ENCODE measurements at regions not wholly inside any gene's neighbourhood (a gene's known extent, or its start where the extent isn't known, plus 50 kb on each side); places are given as distances from the start of the nearest gene placed in this dataset.

- Mint-ChIP-seq H3K4me1 (peaks cover 33% of the 10 kb centered on the region), H3K4me3 (no peak overlapping the region), H3K9me3 (no peaks in the 10 kb centered on the region), H3K27ac (no peak overlapping the region), H3K36me3 (ENCODE audit: low read depth) (no peaks in the 10 kb centered on the region), H3K27me3 (ENCODE audit: low read depth, poor library complexity) (peaks cover 13% of the 10 kb centered on the region)
- no peak for DNase-seq
- no peak for TF ChIP-seq CTCF (IDR thresholded peaks at IDR 0.05)
Measured at GRCh38 chr5:134464988-134465815, 53.5 kb upstream of the CDKN2AIPNL start.

DNA sequence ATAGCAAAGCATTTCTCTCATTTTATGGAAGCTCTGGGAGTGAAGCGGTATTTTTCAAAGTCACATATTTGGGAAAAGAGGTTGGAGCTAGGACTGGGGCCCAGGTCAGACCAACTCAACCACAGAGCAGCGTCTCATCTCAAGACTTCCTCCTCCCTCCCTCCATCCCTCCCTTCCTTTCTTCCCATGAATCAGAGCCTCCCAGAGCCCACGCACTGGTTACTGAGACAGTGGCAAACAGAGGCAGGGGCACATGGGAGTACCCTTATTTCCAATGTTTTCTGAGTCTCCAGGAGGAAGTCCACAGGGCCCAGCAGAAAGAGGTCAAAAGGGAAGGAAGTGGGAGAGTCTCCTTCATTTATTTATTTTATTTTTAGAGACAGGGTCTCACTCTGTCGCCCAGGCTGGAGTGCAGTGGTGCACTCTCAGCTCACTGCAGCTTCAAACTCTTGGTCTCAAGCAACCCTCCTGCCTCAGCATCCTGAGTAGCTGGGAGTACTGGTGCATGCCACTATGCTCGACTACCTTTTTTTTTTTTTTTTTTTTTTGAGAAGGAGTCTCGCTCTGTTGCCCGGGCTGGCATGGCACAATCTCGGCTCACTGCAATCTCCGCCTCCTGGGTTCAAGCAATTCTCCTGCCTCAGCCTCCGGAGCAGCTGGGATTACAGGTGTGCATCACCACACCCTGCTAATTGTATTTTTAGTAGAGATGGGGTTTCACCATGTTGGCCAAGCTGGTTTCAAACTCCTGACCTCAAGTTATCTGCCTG, 52.5 kb upstream of the CDKN2AIPNL start:
- Mint-ChIP-seq H3K27ac (no peak overlapping the region), H3K4me3 (no peak overlapping the region), H3K36me3 (ENCODE audit: low read depth) (no peaks in the 10 kb centered on the region), H3K4me1 (peaks cover 37% of the 10 kb centered on the region), H3K9me3 (no peaks in the 10 kb centered on the region), H3K27me3 (ENCODE audit: low read depth, poor library complexity) (peaks cover 18% of the 10 kb centered on the region)
- DNase-seq: no peak
- no peak for TF ChIP-seq CTCF (IDR thresholded peaks at IDR 0.05)

GRCh38 chr5:134463176-134463720, 51.6 kb upstream of the CDKN2AIPNL start:
- no peaks in the 10 kb centered on the region for H3K36me3 Mint-ChIP-seq (ENCODE audit: low read depth)
- H3K9me3 Mint-ChIP-seq: no peaks in the 10 kb centered on the region
- no peak overlapping the region for H3K27ac Mint-ChIP-seq
- DNase-seq: no peak
- no peak for TF ChIP-seq CTCF (IDR thresholded peaks at IDR 0.05)
- peaks cover 41% of the 10 kb centered on the region for H3K4me1 Mint-ChIP-seq
- H3K4me3 Mint-ChIP-seq: no peak overlapping the region
- peaks cover 18% of the 10 kb centered on the region for H3K27me3 Mint-ChIP-seq (ENCODE audit: low read depth, poor library complexity)

- no peaks in the 10 kb centered on the region for H3K9me3 Mint-ChIP-seq
- H3K36me3 Mint-ChIP-seq (ENCODE audit: low read depth): no peaks in the 10 kb centered on the region
- no peak overlapping the region for H3K4me3 Mint-ChIP-seq
- no peak overlapping the region for H3K27ac Mint-ChIP-seq
- no peak for DNase-seq
- TF ChIP-seq CTCF (IDR thresholded peaks at IDR 0.05): no peak
- peaks cover 22% of the 10 kb centered on the region for H3K27me3 Mint-ChIP-seq (ENCODE audit: low read depth, poor library complexity)
- peaks cover 41% of the 10 kb centered on the region for H3K4me1 Mint-ChIP-seq
Measured at GRCh38 chr5:134462761-134463160, 51.1 kb upstream of the CDKN2AIPNL start.

- no peak for TF ChIP-seq CTCF (IDR thresholded peaks at IDR 0.05)
- H3K4me1 Mint-ChIP-seq: peaks cover 39% of the 10 kb centered on the region
- peaks cover 23% of the 10 kb centered on the region for H3K27me3 Mint-ChIP-seq (ENCODE audit: low read depth, poor library complexity)
- H3K9me3 Mint-ChIP-seq: no peaks in the 10 kb centered on the region
- no peak overlapping the region for H3K27ac Mint-ChIP-seq
- H3K36me3 Mint-ChIP-seq (ENCODE audit: low read depth): no peaks in the 10 kb centered on the region
- no peak for DNase-seq
- no peak overlapping the region for H3K4me3 Mint-ChIP-seq
Measured at GRCh38 chr5:134462047-134462575, 50.4 kb upstream of the CDKN2AIPNL start.
